IMR-90 (cell line): ENCODE measurements at regions not wholly inside any gene's neighbourhood (a gene's known extent, or its start where the extent isn't known, plus 50 kb on each side); places are given as distances from the start of the nearest gene placed in this dataset.
A peak's percentile ranks its signal among the peaks of the same experiment; 100 is the strongest.

Experiments used
- ATAC-seq: fragments of 200-7000 bp; cut with Tn5 transposase; 2 replicates; pipeline ENCODE4 v1.9.1; 2020; ENCODE audit warnings: low read depth, mild to moderate bottlenecking, moderate library complexity
- BruUV-seq: library from RNA; stranded (reverse); fragments of 400-500 nt; replicated peaks from 2 replicates; lab custom pipeline; 2021; lab: Mats Ljungman, UMichigan
- CTCF ChIA-PET: fragments of 300-600 bp; formaldehyde crosslinking; extraction: SDS; loops from one replicate; lab custom pipeline; 2021; ENCODE audit warnings: antibody characterized with exemption; lab: Yijun Ruan, JAX
- POLR2A ChIA-PET: fragments of 300-600 bp; sonication (Branson Sonifier 250); formaldehyde crosslinking; loops from one replicate; lab custom pipeline; 2022; ENCODE audit warnings: antibody characterized with exemption; ENCODE audit not compliant: unreplicated experiment; lab: Charles Lee
- DNase-seq: peaks from one replicate; pipeline ENCODE4 v3.0.0; 2013
- H2AFZ ChIP-seq: replicated peaks from 2 replicates; pipeline ENCODE3; 2013; ENCODE audit warnings: low read length, mild to moderate bottlenecking; ENCODE audit not compliant: poor library complexity
- H2AK5ac ChIP-seq: 2 replicates; pipeline ENCODE4 v1.6.1; 2013; ENCODE audit warnings: low read depth, low read length, inconsistent platforms
- H2AK9ac ChIP-seq: replicated peaks from 2 replicates; pipeline ENCODE3; 2013; ENCODE audit warnings: mild to moderate bottlenecking, low read depth, low read length, moderate library complexity; ENCODE audit not compliant: poor library complexity
- H2BK120ac ChIP-seq: 2 replicates; pipeline ENCODE4 v1.6.1; 2013; ENCODE audit warnings: low read depth, low read length, inconsistent platforms
- H2BK15ac ChIP-seq: 3 replicates; pipeline ENCODE4 v1.6.1; 2013; ENCODE audit warnings: low read depth, low read length, inconsistent platforms
- H2BK20ac ChIP-seq: 2 replicates; pipeline ENCODE4 v1.6.1; 2013; ENCODE audit warnings: low read depth, mild to moderate bottlenecking, inconsistent platforms, low read length, moderate library complexity
- H2BK5ac ChIP-seq: 2 replicates; pipeline ENCODE4 v1.6.1; 2013; ENCODE audit warnings: mild to moderate bottlenecking, low read depth, low read length, inconsistent platforms; ENCODE audit not compliant: poor library complexity, severe bottlenecking
- H3K14ac ChIP-seq: replicated peaks from 2 replicates; pipeline ENCODE4 v1.6.1; 2013; ENCODE audit warnings: low read depth, low read length, inconsistent platforms
- H3K18ac ChIP-seq: 2 replicates; pipeline ENCODE4 v1.6.1; 2013; ENCODE audit warnings: low read depth, low read length, control low read depth
- H3K23ac ChIP-seq: 2 replicates; pipeline ENCODE4 v1.6.1; 2013; ENCODE audit warnings: low read depth, low read length, inconsistent platforms
- H3K27ac ChIP-seq: 2 replicates; pipeline ENCODE4 v1.5.1; 2013; ENCODE audit warnings: mild to moderate bottlenecking, control low read depth, low read length; ENCODE audit not compliant: insufficient read depth
- H3K27me3 ChIP-seq: 2 replicates; pipeline ENCODE4 v1.6.1; 2013; ENCODE audit warnings: low read length; ENCODE audit not compliant: control insufficient read depth, insufficient read depth
- H3K36me3 ChIP-seq: 2 replicates; pipeline ENCODE4 v1.6.1; 2013; ENCODE audit warnings: low read length, mixed read lengths; ENCODE audit not compliant: control insufficient read depth, insufficient read depth
- H3K4ac ChIP-seq: 2 replicates; pipeline ENCODE4 v1.6.1; 2013; ENCODE audit warnings: low read depth, low read length, inconsistent platforms
- H3K4me1 ChIP-seq: 2 replicates; pipeline ENCODE4 v1.6.1; 2013; ENCODE audit warnings: low read length, mixed read lengths; ENCODE audit not compliant: control insufficient read depth, insufficient read depth
- H3K4me2 ChIP-seq: 2 replicates; pipeline ENCODE4 v1.6.1; 2013; ENCODE audit warnings: low read depth, mild to moderate bottlenecking, control low read depth, low read length, moderate library complexity
- H3K4me3 ChIP-seq: 2 replicates; pipeline ENCODE4 v1.5.1; 2013; ENCODE audit warnings: low read depth, mild to moderate bottlenecking, control low read depth, low read length, moderate library complexity; ENCODE audit not compliant: insufficient read depth
- H3K56ac ChIP-seq: 2 replicates; pipeline ENCODE4 v1.6.1; 2013; ENCODE audit warnings: low read length, inconsistent platforms; ENCODE audit not compliant: insufficient read depth; ENCODE audit errors: extremely low read depth
- H3K79me1 ChIP-seq, 2 experiments: 2 replicates each; pipeline ENCODE4 v1.6.1; 2013; ENCODE audit warnings: low read length in 2 of 2, inconsistent platforms in 1 of 2, low read depth in 1 of 2
- H3K9ac ChIP-seq: 2 replicates; pipeline ENCODE4 v1.6.1; 2013; ENCODE audit warnings: low read depth, low read length, control low read depth
- H3K9me1 ChIP-seq: 2 replicates; pipeline ENCODE4 v1.6.1; 2013; ENCODE audit warnings: low read length, inconsistent platforms; ENCODE audit not compliant: insufficient read depth
- H3K9me3 ChIP-seq: 2 replicates; pipeline ENCODE4 v1.6.1; 2013; ENCODE audit warnings: low read length; ENCODE audit not compliant: control insufficient read depth, insufficient read depth
- H4K20me1 ChIP-seq: 2 replicates; pipeline ENCODE4 v1.6.1; 2013; ENCODE audit warnings: low read length, inconsistent platforms; ENCODE audit not compliant: insufficient read depth
- H4K5ac ChIP-seq: 2 replicates; pipeline ENCODE4 v1.6.1; 2013; ENCODE audit warnings: mild to moderate bottlenecking, low read depth, low read length, control low read depth
- H4K8ac ChIP-seq, 2 experiments: 2 replicates each; pipeline ENCODE4 v1.6.1; 2013; ENCODE audit warnings: low read depth in 2 of 2, low read length in 2 of 2, control low read depth in 1 of 2, inconsistent platforms in 1 of 2
- H4K91ac ChIP-seq: 2 replicates; pipeline ENCODE4 v1.6.1; 2013; ENCODE audit warnings: low read depth, low read length, inconsistent platforms; ENCODE audit not compliant: insufficient read depth
- BHLHE40 ChIP-seq: fragments of 150-350 bp; IDR thresholded peaks from 2 replicates; pipeline ENCODE4 v1.6.1; 2016; ENCODE audit warnings: mild to moderate bottlenecking, low read depth, low read length
- CEBPB ChIP-seq: IDR thresholded peaks from 2 replicates; pipeline ENCODE4 v1.6.1; 2012; ENCODE audit warnings: low read depth, low read length, improper control_type of control experiment
- RFX5 ChIP-seq: IDR thresholded peaks from 2 replicates; pipeline ENCODE4 v1.8.0; 2012; ENCODE audit warnings: low read depth, mild to moderate bottlenecking, low read length, moderate library complexity
- SMC3 ChIP-seq: fragments of 150-350 bp; IDR thresholded peaks from 2 replicates; pipeline ENCODE4 v1.6.1; 2016; ENCODE audit warnings: low read depth, mild to moderate bottlenecking, antibody characterized with exemption, low read length, moderate library complexity
- WGBS, 2 experiments: methylation state at CpG; one replicate each; pipeline versions ENCODE4 v1.1.5 to v1.1.7; 2013; ENCODE audit warnings: missing lambda C conversion rate in 2 of 2; ENCODE audit not compliant: insufficient read length in 1 of 2; ENCODE audit errors: extremely low coverage in 2 of 2; 5-methylcytosine and 5-hydroxymethylcytosine counted together
- dilution Hi-C: fragments of 300-500 bp; cut with HindIII; formaldehyde crosslinking; loops from one replicate; pipeline ENCODE4 v1.14.3; 2018; ENCODE audit warnings: low sequenced_read_pairs; ENCODE audit not compliant: unreplicated experiment
- in situ Hi-C: fragments of 300-500 bp; cut with MboI; formaldehyde crosslinking; loops from 3 replicates; pipeline ENCODE4 v1.14.3; 2019; ENCODE audit warnings: low sequenced_read_pairs, inconsistent platforms, mixed read lengths
- intact Hi-C: fragments of 100-400 bp; cut with micrococcal nuclease; formaldehyde crosslinking; loops from 2 replicates; pipeline ENCODE4 v1.10.0; 2022
- TF ChIP-seq, protein P1 (sequence below): fragments of 150-350 bp; IDR thresholded peaks from 2 replicates; pipeline ENCODE4 v1.6.1; 2017; ENCODE audit warnings: mild to moderate bottlenecking, antibody characterized with exemption, low read length, low read depth

- intact Hi-C loops (no loop called here), dilution Hi-C loops (no loop called here), in situ Hi-C loops (no loop called here)
- H3K27me3 ChIP-seq, result no peaks in the 10 kb centered on the region; the same call in 1 of the 2 replicates
- peak overlapping the region; percentile 12; the same call in 1 of the 2 replicates for H3K18ac ChIP-seq
- H3K4ac ChIP-seq, result no peak overlapping the region
- no peak overlapping the region for H3K9ac ChIP-seq
- no peak overlapping the region for H3K14ac ChIP-seq
- no peak overlapping the region for H2AFZ ChIP-seq
- H2BK20ac ChIP-seq, result no peak overlapping the region
- H3K79me1 ChIP-seq, result no peaks in the 10 kb centered on the region
- CTCF ChIA-PET, result interaction anchor here (0.9 to 1.9 kb wide), 2 partner anchors 12 to 158 kb away, joined by 3 to 4 read pairs; no protein-coding TSS in a partner anchor
- no peak overlapping the region for H4K8ac ChIP-seq
- TF ChIP-seq CEBPB, result no peak
- no peak for TF ChIP-seq BHLHE40
- no peak for TF ChIP-seq RFX5
- TF ChIP-seq, protein P1, sequence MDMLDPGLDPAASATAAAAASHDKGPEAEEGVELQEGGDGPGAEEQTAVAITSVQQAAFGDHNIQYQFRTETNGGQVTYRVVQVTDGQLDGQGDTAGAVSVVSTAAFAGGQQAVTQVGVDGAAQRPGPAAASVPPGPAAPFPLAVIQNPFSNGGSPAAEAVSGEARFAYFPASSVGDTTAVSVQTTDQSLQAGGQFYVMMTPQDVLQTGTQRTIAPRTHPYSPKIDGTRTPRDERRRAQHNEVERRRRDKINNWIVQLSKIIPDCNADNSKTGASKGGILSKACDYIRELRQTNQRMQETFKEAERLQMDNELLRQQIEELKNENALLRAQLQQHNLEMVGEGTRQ, result no peak
- no peak for TF ChIP-seq SMC3
- no peak overlapping the region for H2BK120ac ChIP-seq
- no peaks in the 10 kb centered on the region for H3K36me3 ChIP-seq
- WGBS, 2 experiments, result no CpG with 5 or more reads among the region's 4 CpGs
- H3K4me2 ChIP-seq, result no peak overlapping the region
- H4K20me1 ChIP-seq, result no peaks in the 10 kb centered on the region
- H3K4me3 ChIP-seq, result no peak overlapping the region
- peak; percentile 75 for ATAC-seq
- H3K9me3 ChIP-seq, result no peaks in the 10 kb centered on the region
- no peak overlapping the region for H3K23ac ChIP-seq
- no peak overlapping the region for H2BK5ac ChIP-seq
- DNase-seq, result peak; percentile 8
- H3K56ac ChIP-seq, result no peak overlapping the region
- no peak overlapping the region for H4K91ac ChIP-seq
- H4K5ac ChIP-seq, result no peak overlapping the region
- H2AK5ac ChIP-seq, result no peak overlapping the region
- H3K27ac ChIP-seq, result no peak overlapping the region
- no TSS peak for BruUV-seq
- H2AK9ac ChIP-seq, result no peak overlapping the region
- no peaks in the 10 kb centered on the region for H3K9me1 ChIP-seq
- H2BK15ac ChIP-seq, result no peak overlapping the region
- H3K4me1 ChIP-seq, result peaks cover 7% of the 10 kb centered on the region; the same call in 1 of the 2 replicates
- POLR2A ChIA-PET, result no interaction called here
Observed at GRCh38 chr1:58986996-58987767, 203.3 kb upstream of the JUN start.
